ENCODE measurements at regions not wholly inside any gene's neighbourhood (a gene's known extent, or its start where the extent isn't known, plus 50 kb on each side); places are given as distances from the start of the nearest gene placed in this dataset.

DNA sequence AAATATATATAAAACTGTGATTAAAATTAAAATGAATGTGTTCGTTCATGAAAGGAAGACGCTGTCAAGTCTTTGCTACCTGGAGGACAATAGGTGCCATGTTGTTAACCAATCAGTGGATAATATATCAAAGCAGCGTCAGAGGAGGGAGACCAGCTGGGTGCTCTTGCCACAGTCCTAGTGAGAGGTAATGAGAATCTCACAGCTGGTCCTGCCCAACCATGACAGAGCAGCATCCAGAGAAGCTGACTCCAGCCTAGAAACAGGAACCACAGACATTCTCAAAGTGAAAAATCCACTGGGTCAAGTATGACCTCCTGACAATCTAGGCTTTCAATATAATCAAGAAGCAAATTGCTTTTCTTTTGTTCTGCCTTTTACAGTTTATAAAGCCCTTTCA lies 94.5 kb upstream of the LRFN2 start:
- no peak overlapping the region for H3K4me3 ChIP-seq (ENCODE audit: control insufficient read depth in 2 of 3, extremely low read depth in 1 of 3, insufficient read depth in 2 of 3, low read depth in 1 of 3, low read length in 3 of 3)
- H3K79me2 ChIP-seq (ENCODE audit: control insufficient read depth, insufficient read depth, low read length), result no peaks in the 10 kb centered on the region
- H3K4me2 ChIP-seq (ENCODE audit: control insufficient read depth, extremely low read depth, insufficient read depth, low read depth, low read length), result no peak overlapping the region
- H4K20me1 ChIP-seq (ENCODE audit: control insufficient read depth, extremely low read depth, insufficient read depth, low read length), result no peaks in the 10 kb centered on the region
- H3K9ac ChIP-seq (ENCODE audit: control insufficient read depth, extremely low read depth, insufficient read depth, low read length), result no peak overlapping the region
- H2AFZ ChIP-seq (ENCODE audit: control insufficient read depth, low read length), result no peak overlapping the region
- H3K9me3 ChIP-seq (ENCODE audit: control insufficient read depth, low read depth, low read length), result peaks cover 3% of the 10 kb centered on the region
- dilution Hi-C loops (cut with MboI; ENCODE audit: extremely low pct_ligation_motif_present, low sequenced_read_pairs), result no loop called here
- no peaks in the 10 kb centered on the region for H3K36me3 ChIP-seq (ENCODE audit: control insufficient read depth in 2 of 2, extremely low read depth in 1 of 2, insufficient read depth in 2 of 2, low read length in 2 of 2)
- TF ChIP-seq, protein P1, sequence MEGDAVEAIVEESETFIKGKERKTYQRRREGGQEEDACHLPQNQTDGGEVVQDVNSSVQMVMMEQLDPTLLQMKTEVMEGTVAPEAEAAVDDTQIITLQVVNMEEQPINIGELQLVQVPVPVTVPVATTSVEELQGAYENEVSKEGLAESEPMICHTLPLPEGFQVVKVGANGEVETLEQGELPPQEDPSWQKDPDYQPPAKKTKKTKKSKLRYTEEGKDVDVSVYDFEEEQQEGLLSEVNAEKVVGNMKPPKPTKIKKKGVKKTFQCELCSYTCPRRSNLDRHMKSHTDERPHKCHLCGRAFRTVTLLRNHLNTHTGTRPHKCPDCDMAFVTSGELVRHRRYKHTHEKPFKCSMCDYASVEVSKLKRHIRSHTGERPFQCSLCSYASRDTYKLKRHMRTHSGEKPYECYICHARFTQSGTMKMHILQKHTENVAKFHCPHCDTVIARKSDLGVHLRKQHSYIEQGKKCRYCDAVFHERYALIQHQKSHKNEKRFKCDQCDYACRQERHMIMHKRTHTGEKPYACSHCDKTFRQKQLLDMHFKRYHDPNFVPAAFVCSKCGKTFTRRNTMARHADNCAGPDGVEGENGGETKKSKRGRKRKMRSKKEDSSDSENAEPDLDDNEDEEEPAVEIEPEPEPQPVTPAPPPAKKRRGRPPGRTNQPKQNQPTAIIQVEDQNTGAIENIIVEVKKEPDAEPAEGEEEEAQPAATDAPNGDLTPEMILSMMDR (optimal IDR thresholded peaks at IDR 0.05 in 1 of 3, IDR thresholded peaks at IDR 0.05 in 1 of 3, conservative IDR thresholded peaks at IDR 0.05 in 1 of 3; ENCODE audit: extremely low read depth in 1 of 3, insufficient read depth in 2 of 3, low read length in 3 of 3), result no peak
- no peak for TF ChIP-seq EZH2 (IDR thresholded peaks at IDR 0.05; ENCODE audit: low read length)
- DNase-seq (ENCODE audit: low read depth, low spot score), result no peak
- H3K9me1 ChIP-seq (ENCODE audit: control insufficient read depth, extremely low read depth, insufficient read depth, low read length), result no peaks in the 10 kb centered on the region
- H3K27me3 ChIP-seq (ENCODE audit: control insufficient read depth, extremely low read depth, insufficient read depth, low read length), result peaks cover 10% of the 10 kb centered on the region
- H3K4me1 ChIP-seq (ENCODE audit: control insufficient read depth, extremely low read depth, insufficient read depth, low read length), result no peaks in the 10 kb centered on the region
- no peak overlapping the region for H3K27ac ChIP-seq (ENCODE audit: control insufficient read depth, insufficient read depth, low read length)
- FAIRE-seq, result no peak

DNA sequence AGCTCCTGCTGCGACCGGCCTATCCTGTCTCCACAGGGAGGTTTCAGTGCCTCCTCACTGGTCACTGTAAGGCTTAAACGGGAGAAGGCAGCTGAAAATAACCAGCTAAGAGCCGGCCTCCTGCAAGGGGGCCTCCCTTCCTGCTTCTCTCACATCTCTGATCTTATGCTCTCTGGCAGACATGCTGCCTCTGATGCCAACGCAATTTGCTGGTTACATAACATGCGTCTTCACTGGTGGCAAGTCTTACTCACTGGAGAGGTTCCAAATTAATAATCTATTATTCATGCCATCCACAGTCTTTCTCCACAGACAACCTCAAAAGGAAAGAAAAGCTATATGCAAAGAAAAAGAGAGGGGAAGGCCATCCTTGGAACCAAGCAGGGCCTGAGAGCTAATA lies 91.8 kb upstream of the LRFN2 start:
- Histone ChIP-seq H3K4me3 (ENCODE audit: control insufficient read depth in 2 of 3, extremely low read depth in 1 of 3, insufficient read depth in 2 of 3, low read depth in 1 of 3, low read length in 3 of 3) (no peak overlapping the region), H3K79me2 (ENCODE audit: control insufficient read depth, insufficient read depth, low read length) (no peaks in the 10 kb centered on the region), H3K27ac (ENCODE audit: control insufficient read depth, insufficient read depth, low read length) (no peak overlapping the region), H2AFZ (ENCODE audit: control insufficient read depth, low read length) (no peak overlapping the region), H3K9me1 (ENCODE audit: control insufficient read depth, extremely low read depth, insufficient read depth, low read length) (no peaks in the 10 kb centered on the region), H3K4me2 (ENCODE audit: control insufficient read depth, extremely low read depth, insufficient read depth, low read depth, low read length) (no peak overlapping the region), H3K36me3 (ENCODE audit: control insufficient read depth in 2 of 2, extremely low read depth in 1 of 2, insufficient read depth in 2 of 2, low read length in 2 of 2) (no peaks in the 10 kb centered on the region), H3K27me3 (ENCODE audit: control insufficient read depth, extremely low read depth, insufficient read depth, low read length) (peaks cover 10% of the 10 kb centered on the region), H4K20me1 (ENCODE audit: control insufficient read depth, extremely low read depth, insufficient read depth, low read length) (no peaks in the 10 kb centered on the region), H3K9ac (ENCODE audit: control insufficient read depth, extremely low read depth, insufficient read depth, low read length) (no peak overlapping the region), H3K4me1 (ENCODE audit: control insufficient read depth, extremely low read depth, insufficient read depth, low read length) (no peaks in the 10 kb centered on the region), H3K9me3 (ENCODE audit: control insufficient read depth, low read depth, low read length) (no peaks in the 10 kb centered on the region)
- no peak for TF ChIP-seq EZH2 (IDR thresholded peaks at IDR 0.05; ENCODE audit: low read length)
- TF ChIP-seq, protein P1 (optimal IDR thresholded peaks at IDR 0.05 in 1 of 3, IDR thresholded peaks at IDR 0.05 in 1 of 3, conservative IDR thresholded peaks at IDR 0.05 in 1 of 3; ENCODE audit: extremely low read depth in 1 of 3, insufficient read depth in 2 of 3, low read length in 3 of 3), result no peak
- dilution Hi-C loops (cut with MboI; ENCODE audit: extremely low pct_ligation_motif_present, low sequenced_read_pairs), result no loop called here
- FAIRE-seq (no peak), DNase-seq (ENCODE audit: low read depth, low spot score) (no peak)
